GM19240 (cell line): ENCODE measurements at regions not wholly inside any gene's neighbourhood (a gene's known extent, or its start where the extent isn't known, plus 50 kb on each side); places are given as distances from the start of the nearest gene placed in this dataset.
"Not testable (repeated sequence)": the region's sequence is repeated elsewhere in the genome, so short reads cannot be mapped to it uniquely, and the experiment has no call there.

Experiments used
- DNase-seq: peaks from one replicate; pipeline ENCODE4 v3.0.0; 2011; ENCODE audit warnings: low spot score; ENCODE audit not compliant: insufficient read length

DNA sequence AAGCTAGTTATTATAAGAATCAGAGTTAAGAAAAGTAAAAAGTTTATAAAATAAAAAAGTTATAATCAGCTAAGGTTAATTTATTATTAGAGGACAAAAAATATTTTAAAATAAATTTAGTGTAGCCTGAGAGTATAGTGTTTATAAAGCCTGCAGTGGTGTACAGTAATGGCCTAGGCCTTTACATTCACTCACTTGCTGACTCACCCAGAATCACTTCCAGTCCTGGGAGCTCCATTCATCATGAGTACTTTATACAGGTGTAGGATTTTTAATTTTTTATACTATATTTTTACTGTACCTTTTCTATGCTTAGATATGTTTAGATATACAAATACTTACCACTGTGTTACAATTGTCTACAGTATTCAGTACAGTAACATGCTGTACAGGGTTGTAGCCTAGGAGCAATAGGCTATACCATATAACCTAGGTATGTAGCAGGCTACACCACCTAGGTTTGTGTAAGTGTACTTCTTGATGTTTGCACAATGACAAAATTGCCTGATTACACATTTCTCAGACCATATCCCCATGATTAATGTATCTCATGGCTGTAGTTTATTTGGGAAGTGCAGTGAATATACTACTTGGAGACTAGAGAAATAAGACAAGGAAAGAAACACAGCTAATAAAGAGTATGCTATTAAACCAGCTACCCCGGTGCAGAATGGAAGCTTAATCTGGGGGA lies 101.9 kb upstream of the GALNT15 start:
- DNase-seq = no peak

- DNase-seq = no peak
These were observed 101.3 kb upstream of the GALNT15 start for GRCh38 chr3:16073203-16073602.

DNA sequence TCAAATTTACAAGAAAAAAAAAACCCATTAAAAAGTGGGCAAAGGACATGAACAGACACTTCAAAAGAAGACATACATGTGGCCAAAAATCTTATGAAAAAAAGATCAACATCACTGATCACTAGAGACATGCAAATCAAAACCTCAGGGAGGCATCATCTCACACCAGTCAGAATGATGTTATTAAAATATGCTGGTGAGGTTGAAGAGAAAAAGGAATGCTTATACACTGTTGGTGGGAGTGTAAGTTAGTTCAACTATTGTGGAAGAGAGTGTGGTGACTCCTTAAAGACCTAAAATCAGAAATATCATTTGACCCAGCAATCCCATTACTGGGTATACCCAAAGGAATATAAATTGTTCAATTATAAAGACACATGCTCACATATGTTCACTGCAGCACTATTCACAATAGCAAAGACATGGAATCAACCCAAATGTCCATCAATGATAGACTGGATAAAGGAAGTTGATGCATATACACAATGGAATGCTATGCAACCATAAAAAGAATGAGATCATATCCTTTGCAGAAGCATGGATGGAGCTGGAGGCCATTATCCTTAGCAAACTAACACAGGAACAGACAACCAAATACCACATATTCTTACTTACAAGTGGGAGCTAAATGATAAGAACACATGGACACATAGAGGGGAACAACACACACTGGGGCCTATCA lies 100.3 kb upstream of the GALNT15 start:
- not testable (repeated sequence) for DNase-seq

GRCh38 chr3:16075647-16076046 lies 98.8 kb upstream of the GALNT15 start:
- DNase-seq = no peak

DNA sequence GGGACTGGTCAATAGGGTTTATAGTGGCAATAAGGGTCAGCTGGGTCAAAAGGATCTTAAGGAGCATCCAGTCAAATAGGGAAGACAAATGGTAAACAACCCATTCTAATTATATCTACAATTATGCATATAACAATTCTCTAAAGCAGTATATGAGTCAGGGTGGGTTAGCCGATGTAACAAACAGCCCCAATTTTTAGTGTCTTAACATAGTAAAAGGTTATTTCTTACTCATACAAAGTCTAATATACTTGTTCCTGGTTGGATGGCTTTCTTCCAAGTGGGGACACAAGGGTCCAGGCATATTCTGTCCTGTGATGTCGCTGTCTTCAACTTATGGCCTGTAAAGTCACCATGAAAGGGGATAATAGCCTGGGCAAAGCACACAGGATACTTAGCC lies 97.9 kb upstream of the GALNT15 start:
- no peak for DNase-seq

- DNase-seq = not testable (repeated sequence)
These were observed 97.3 kb upstream of the GALNT15 start for GRCh38 chr3:16077146-16077545.

DNA sequence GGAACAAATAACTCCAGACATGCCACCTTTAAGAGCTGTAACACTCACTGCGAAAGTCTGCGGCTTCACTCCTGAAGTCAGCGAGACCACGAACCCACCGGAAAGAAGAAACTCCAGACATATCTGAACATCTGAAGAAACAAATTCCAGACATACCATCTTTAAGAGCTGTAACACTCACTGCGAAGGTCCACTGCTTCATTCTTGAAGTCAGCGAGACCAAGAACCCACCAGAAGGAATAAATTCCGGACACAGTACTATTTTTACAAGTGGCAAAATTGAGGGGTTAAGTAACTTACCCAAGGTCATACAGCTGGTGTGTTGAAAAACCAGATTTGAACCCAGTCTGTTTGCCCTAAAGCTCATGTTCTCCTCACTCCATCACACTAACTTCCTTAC lies 96.8 kb upstream of the GALNT15 start:
- DNase-seq = not testable (repeated sequence)

- DNase-seq = no peak
These were observed 95.0 kb upstream of the GALNT15 start for GRCh38 chr3:16079519-16079918.

DNA sequence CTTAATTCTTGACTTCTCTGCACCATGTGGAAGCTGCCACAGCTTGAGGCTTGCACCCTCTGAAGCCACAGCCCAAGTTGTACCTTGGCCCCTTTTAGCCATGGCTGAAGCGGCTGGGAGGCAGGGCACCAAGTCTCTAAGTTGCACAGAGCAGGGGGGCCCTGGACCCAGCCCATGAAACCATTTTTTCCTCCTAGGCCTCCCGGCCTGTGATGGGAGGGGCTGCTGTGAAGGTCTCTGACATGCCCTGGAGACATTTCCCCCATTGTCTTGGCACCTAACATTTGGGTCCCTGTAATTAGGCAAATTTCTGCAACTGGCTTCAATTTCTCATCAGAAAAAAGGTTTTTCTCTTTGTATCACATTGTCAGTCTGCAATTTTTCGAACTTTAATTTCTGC lies 92.8 kb upstream of the GALNT15 start:
- no peak for DNase-seq

GRCh38 chr3:16084887-16085286 lies 89.6 kb upstream of the GALNT15 start:
- DNase-seq = no peak

DNA sequence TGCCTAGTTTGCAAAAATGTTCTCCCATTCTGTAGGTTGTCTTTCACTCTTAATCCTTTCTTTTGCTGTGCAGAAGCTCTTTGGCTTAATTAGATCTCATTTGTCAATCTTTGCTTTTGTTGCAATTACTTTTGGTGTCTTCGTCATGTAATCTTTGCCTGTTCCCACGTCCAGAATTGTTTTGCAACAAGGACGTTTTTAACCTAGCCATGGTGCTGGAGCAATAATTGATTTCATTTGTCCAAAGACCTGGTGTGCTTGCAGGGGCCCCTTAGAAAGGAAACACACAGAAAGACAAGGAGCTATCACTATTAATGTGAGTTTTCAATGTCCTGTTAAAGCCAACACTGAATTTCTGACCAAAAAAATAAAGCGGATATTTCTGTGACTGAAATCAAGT lies 89.1 kb upstream of the GALNT15 start:
- DNase-seq = no peak

DNA sequence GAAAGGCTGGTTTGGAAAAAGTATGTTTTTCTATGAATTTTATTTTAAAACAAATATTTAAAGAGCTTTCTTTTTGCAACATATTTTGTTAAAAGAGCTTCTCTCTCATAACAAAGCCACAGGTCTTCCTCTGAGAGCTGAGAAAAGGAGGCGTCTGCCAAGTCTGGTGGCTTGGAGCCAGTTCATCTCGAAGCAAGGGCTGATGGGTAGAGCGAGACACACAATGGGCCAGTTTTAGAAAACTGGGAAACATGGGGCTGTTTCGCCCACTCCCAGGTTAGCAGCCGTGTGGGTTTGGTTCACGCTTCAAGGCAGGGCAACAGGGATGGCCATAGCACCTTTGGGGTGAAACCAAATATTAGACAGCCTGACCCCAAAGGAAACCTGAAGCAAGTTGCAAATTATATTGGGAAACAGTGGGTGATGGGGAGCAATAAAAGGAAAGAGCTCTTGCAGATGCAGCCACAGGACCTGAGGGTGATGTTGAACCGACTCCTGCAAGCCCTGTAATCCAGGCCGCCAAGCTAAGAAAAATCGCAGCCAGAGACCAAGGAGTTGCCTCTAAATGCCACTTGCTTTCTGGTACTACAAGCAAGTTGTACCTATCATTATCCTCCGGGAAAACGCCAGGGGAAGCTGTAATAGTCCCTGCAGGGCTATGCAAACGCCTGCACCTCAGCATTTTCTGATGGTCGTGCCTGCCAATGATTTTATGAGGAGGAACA lies 88.4 kb upstream of the GALNT15 start:
- no peak for DNase-seq

DNA sequence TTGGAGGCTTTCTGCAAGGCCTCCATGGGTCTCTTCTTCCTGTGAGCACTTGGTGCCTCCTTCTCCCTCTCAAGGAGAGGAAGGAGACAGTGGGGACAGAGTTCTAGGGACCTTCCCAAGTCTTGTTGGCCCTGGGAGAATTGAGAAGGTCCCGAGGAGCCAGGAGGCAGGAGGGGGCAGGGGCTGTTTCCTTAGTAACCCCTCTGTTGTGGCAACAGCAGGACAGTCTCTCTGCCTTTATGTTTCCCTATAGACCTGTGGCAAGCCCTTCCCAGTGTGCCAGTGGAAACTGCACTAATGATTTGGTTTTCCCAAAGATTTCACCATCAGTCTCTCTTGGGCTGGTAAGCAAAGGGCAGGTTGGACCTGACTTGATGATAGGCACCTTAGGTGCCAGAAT lies 87.8 kb upstream of the GALNT15 start:
- DNase-seq = no peak

DNA sequence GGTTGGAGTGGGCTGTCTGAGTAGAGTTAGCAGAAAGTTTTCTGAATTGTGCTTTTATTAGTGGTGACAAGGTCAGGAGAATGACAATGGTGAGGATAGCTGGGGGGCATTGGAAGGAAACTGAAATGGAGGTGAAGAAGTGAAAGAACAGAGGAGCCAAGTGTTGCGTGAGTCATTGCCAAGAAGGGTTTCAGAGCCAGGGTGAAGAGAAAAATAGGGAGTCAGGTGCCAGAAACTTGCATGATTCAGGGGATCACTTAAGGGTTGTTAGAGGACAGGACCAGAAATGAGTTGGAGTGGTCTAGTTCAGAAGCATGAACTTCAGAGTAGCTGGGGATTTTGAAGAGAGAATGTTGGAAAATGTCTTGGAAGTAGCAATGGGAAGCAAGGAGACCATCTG lies 86.0 kb upstream of the GALNT15 start:
- DNase-seq = no peak

GRCh38 chr3:16089521-16089920 lies 85.0 kb upstream of the GALNT15 start:
- DNase-seq = no peak

- DNase-seq = no peak
These were observed 84.5 kb upstream of the GALNT15 start for GRCh38 chr3:16090024-16090423.

DNA sequence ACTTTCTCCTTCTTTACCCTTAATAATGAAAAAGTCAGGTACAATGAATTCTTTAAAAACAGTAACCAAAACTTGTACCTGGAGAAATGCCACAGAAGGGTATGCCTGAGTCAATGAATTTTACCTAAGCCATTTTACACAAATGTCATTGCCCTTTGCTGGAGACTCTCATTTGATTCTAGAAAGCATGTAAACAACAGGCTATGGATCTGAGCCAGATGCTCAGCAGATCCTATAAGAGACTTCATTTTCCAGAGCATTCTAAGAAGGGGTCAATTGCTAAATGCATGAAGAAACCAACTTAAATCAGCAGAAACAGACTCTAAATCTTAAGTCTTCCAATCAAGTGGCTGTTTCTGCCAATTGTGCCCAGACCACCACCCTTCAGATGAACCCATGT lies 83.8 kb upstream of the GALNT15 start:
- DNase-seq = no peak

DNA sequence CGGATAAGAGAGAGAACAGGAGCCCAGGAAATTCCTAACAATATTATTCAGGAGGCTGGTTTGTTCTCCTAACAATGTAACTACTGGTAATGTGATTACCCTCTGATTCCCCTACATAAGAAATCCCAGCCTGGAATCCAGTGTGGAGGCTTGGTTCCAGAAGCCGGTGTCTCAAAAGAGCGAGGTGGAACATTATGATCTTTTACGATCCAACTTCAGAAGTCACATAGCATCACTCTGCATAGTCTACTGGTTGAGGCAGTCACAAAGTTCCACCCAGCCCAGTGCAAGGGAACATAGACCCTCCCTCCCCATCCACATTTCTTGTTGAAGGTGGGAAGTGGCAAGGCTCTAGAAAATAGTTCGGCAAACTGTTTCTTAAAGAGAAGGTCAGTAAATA lies 81.6 kb upstream of the GALNT15 start:
- no peak for DNase-seq

GRCh38 chr3:16101295-16102186 lies 72.9 kb upstream of the GALNT15 start:
- DNase-seq = no peak

GRCh38 chr3:16102187-16102561 lies 72.3 kb upstream of the GALNT15 start:
- no peak for DNase-seq

- no peak for DNase-seq
These were observed 71.5 kb upstream of the GALNT15 start for GRCh38 chr3:16102905-16103364.

- DNase-seq = no peak
These were observed 71.0 kb upstream of the GALNT15 start for GRCh38 chr3:16103472-16103871.
